ENCODE measurements at regions not wholly inside any gene's neighbourhood (a gene's known extent, or its start where the extent isn't known, plus 50 kb on each side); places are given as distances from the start of the nearest gene placed in this dataset.
"Not testable (repeated sequence)": the region's sequence is repeated elsewhere in the genome, so short reads cannot be mapped to it uniquely, and the experiment has no call there.

GRCh38 chr7:138194567-138194966 is 118.3 kb downstream of the AKR1D1 start:
- no peak for ATAC-seq (ENCODE audit: poor library complexity)
- Mint-ChIP-seq H3K27me3 (peaks cover 5% of the 10 kb centered on the region), H3K36me3 (ENCODE audit: low read depth) (no peaks in the 10 kb centered on the region), H3K27ac (no peak overlapping the region), H3K4me3 (no peak overlapping the region), H3K9me3 (no peaks in the 10 kb centered on the region), H3K4me1 (ENCODE audit: low read depth) (no peaks in the 10 kb centered on the region)
- H3K4me3 ChIP-seq (ENCODE audit: low read length), result no peak overlapping the region
- no peak for DNase-seq
- no peaks in the 10 kb centered on the region for H3K27me3 ChIP-seq (ENCODE audit: control insufficient read depth in 1 of 2, insufficient read depth in 2 of 2, low read length in 2 of 2)
- POLR2A ChIA-PET, result no interaction called here
- no peaks in the 10 kb centered on the region for H3K36me3 ChIP-seq (ENCODE audit: insufficient read depth, low read length)
- no peaks in the 10 kb centered on the region for H3K4me1 ChIP-seq (ENCODE audit: insufficient read depth, low read length)
- H3K27ac ChIP-seq (ENCODE audit: low read depth in 1 of 2, low read length in 2 of 2), result no peak overlapping the region
- no peak for TF ChIP-seq CTCF (IDR thresholded peaks at IDR 0.05)
- CTCF ChIA-PET, result no interaction called here
- intact Hi-C loops (cut with DNase I, micrococcal nuclease), result no loop called here
- H3K9me3 ChIP-seq (ENCODE audit: control insufficient read depth in 1 of 2, insufficient read depth in 1 of 2, low read length in 2 of 2), result no peaks in the 10 kb centered on the region

GRCh38 chr7:138195151-138195571 is 118.9 kb downstream of the AKR1D1 start:
- no peaks in the 10 kb centered on the region for H3K27me3 ChIP-seq (ENCODE audit: control insufficient read depth in 1 of 2, insufficient read depth in 2 of 2, low read length in 2 of 2)
- no peak overlapping the region for H3K27ac ChIP-seq (ENCODE audit: low read depth in 1 of 2, low read length in 2 of 2)
- CTCF ChIA-PET, result no interaction called here
- Mint-ChIP-seq H3K4me3 (no peak overlapping the region), H3K9me3 (no peaks in the 10 kb centered on the region), H3K36me3 (ENCODE audit: low read depth) (no peaks in the 10 kb centered on the region), H3K4me1 (ENCODE audit: low read depth) (no peaks in the 10 kb centered on the region), H3K27ac (no peak overlapping the region), H3K27me3 (peaks cover 5% of the 10 kb centered on the region)
- TF ChIP-seq CTCF (IDR thresholded peaks at IDR 0.05), result no peak
- no peaks in the 10 kb centered on the region for H3K4me1 ChIP-seq (ENCODE audit: insufficient read depth, low read length)
- DNase-seq, result no peak
- no peaks in the 10 kb centered on the region for H3K9me3 ChIP-seq (ENCODE audit: control insufficient read depth in 1 of 2, insufficient read depth in 1 of 2, low read length in 2 of 2)
- POLR2A ChIA-PET, result no interaction called here
- ATAC-seq (ENCODE audit: poor library complexity), result no peak
- no peaks in the 10 kb centered on the region for H3K36me3 ChIP-seq (ENCODE audit: insufficient read depth, low read length)
- no peak overlapping the region for H3K4me3 ChIP-seq (ENCODE audit: low read length)
- intact Hi-C loops (cut with DNase I, micrococcal nuclease), result no loop called here

GRCh38 chr7:138196503-138196946 is 120.3 kb downstream of the AKR1D1 start:
- H3K27me3 ChIP-seq (ENCODE audit: control insufficient read depth in 1 of 2, insufficient read depth in 2 of 2, low read length in 2 of 2); H3K27ac Mint-ChIP-seq; H3K9me3 ChIP-seq (ENCODE audit: control insufficient read depth in 1 of 2, insufficient read depth in 1 of 2, low read length in 2 of 2); H3K4me1 ChIP-seq (ENCODE audit: insufficient read depth, low read length); H3K4me3 ChIP-seq (ENCODE audit: low read length); POLR2A ChIA-PET; H3K4me3 Mint-ChIP-seq; H3K36me3 ChIP-seq (ENCODE audit: insufficient read depth, low read length); CTCF ChIA-PET; ATAC-seq (ENCODE audit: poor library complexity); intact Hi-C loops (cut with DNase I, micrococcal nuclease); H3K36me3 Mint-ChIP-seq (ENCODE audit: low read depth); H3K9me3 Mint-ChIP-seq; H3K27ac ChIP-seq (ENCODE audit: low read depth in 1 of 2, low read length in 2 of 2); H3K4me1 Mint-ChIP-seq (ENCODE audit: low read depth); H3K27me3 Mint-ChIP-seq: not testable (repeated sequence)
- peak in 1 of 14 experiments; percentile 2 for DNase-seq

Data from CD4-positive, alpha-beta T cell (primary cell).